ENCODE measurements at regions not wholly inside any gene's neighbourhood (a gene's known extent, or its start where the extent isn't known, plus 50 kb on each side); places are given as distances from the start of the nearest gene placed in this dataset.

DNA sequence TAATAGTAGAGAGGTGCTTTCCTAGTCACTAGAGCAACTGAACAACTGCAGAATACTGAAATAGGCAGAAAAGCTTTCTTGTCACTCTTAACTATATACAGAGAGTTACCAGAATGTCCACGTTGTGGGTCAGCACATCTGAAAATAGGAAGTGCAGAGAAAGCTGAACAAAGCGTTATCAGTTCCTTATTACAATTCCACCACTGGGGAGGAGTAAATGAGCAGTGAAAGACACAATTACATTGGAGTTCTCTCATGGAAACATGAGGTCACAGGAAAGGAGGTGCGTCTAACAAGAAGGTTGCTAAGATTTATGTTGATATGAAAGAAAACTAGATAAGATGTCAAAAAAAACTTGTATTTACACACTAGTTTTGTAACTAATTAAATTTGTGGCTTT is 461.9 kb upstream of the COX7C start:
- Histone ChIP-seq H3K56ac (ENCODE audit: insufficient read length, low read depth, low read length) (no peak overlapping the region), H2BK5ac (ENCODE audit: insufficient read length, low read length) (no peak overlapping the region), H3K23ac (ENCODE audit: insufficient read length, low read depth, low read length) (no peak overlapping the region), H3K23me2 (ENCODE audit: insufficient read length, low read depth, low read length, poor library complexity, severe bottlenecking) (no peaks in the 10 kb centered on the region), H3K9me3 (ENCODE audit: control insufficient read depth, low read depth, low read length) (no peaks in the 10 kb centered on the region), H3K18ac (ENCODE audit: insufficient read length, low read depth, low read length) (no peak overlapping the region), H2AK5ac (ENCODE audit: insufficient read length, low read length) (no peak overlapping the region), H3K4me1 (ENCODE audit: insufficient read depth, low read length) (no peaks in the 10 kb centered on the region; the same call in 1 of the 2 replicates), H3K4me2 (ENCODE audit: insufficient read depth, insufficient read length, low read length) (no peak overlapping the region), H2BK120ac (ENCODE audit: low read depth, low read length, poor library complexity, severe bottlenecking) (no peak overlapping the region), H4K8ac (replicated peaks; ENCODE audit: insufficient read length, low read depth, low read length) (no peak overlapping the region), H2BK12ac (ENCODE audit: insufficient read length, low read depth, low read length) (no peak overlapping the region), H2BK20ac (ENCODE audit: low read depth, low read length, poor library complexity, severe bottlenecking) (no peak overlapping the region), H3K27ac (ENCODE audit: insufficient read length, low read depth, low read length) (no peak overlapping the region), H3K14ac (ENCODE audit: insufficient read depth, low read length) (no peak overlapping the region), H4K5ac (ENCODE audit: insufficient read length, low read depth, low read length) (no peak overlapping the region), H3K79me1 (ENCODE audit: insufficient read depth, low read depth, low read length, poor library complexity, severe bottlenecking) (no peaks in the 10 kb centered on the region), H4K91ac (ENCODE audit: insufficient read length, low read depth, low read length) (no peak overlapping the region), H2BK15ac (ENCODE audit: low read depth, low read length) (no peak overlapping the region), H3K27me3 (ENCODE audit: insufficient read depth, low read length) (no peaks in the 10 kb centered on the region), H3K4ac (ENCODE audit: low read depth, low read length) (no peak overlapping the region), H3T11ph (ENCODE audit: low read length) (no peak overlapping the region), H3K79me2 (ENCODE audit: insufficient read depth, low read length) (no peaks in the 10 kb centered on the region), H2AFZ (ENCODE audit: low read length) (no peak overlapping the region), H4K20me1 (ENCODE audit: control insufficient read depth, insufficient read depth, insufficient read length) (no peaks in the 10 kb centered on the region), H3K9ac (ENCODE audit: extremely low read depth, insufficient read length, low read length) (no peak overlapping the region)
- Mint-ChIP-seq H3K27me3 (ENCODE audit: low read depth) (no peaks in the 10 kb centered on the region), H3K4me1 (no peaks in the 10 kb centered on the region), H3K4me3 (no peak overlapping the region), H3K36me3 (ENCODE audit: insufficient read depth in 1 of 3, low read depth in 3 of 3) (no peaks in the 10 kb centered on the region), H3K27ac (no peak overlapping the region), H3K9me3 (no peaks in the 10 kb centered on the region)
- TF ChIP-seq, protein P1, sequence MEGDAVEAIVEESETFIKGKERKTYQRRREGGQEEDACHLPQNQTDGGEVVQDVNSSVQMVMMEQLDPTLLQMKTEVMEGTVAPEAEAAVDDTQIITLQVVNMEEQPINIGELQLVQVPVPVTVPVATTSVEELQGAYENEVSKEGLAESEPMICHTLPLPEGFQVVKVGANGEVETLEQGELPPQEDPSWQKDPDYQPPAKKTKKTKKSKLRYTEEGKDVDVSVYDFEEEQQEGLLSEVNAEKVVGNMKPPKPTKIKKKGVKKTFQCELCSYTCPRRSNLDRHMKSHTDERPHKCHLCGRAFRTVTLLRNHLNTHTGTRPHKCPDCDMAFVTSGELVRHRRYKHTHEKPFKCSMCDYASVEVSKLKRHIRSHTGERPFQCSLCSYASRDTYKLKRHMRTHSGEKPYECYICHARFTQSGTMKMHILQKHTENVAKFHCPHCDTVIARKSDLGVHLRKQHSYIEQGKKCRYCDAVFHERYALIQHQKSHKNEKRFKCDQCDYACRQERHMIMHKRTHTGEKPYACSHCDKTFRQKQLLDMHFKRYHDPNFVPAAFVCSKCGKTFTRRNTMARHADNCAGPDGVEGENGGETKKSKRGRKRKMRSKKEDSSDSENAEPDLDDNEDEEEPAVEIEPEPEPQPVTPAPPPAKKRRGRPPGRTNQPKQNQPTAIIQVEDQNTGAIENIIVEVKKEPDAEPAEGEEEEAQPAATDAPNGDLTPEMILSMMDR (conservative IDR thresholded peaks at IDR 0.05) = no peak
- DNase-seq = no peak
- no CpG with 5 or more reads among the region's 3 CpGs for WGBS (ENCODE audit: extremely low coverage, insufficient read length, low lambda C conversion rate)

All from H9 (cell line).